T-helper 1 cell treated with Interleukin-12 subunit alpha and Interleukin-12 subunit beta and Interleukin-4 antibody, amounts not matched to agents 30 μg/mL and 1 μg/mL, for 36 hours (primary cell): ENCODE measurements at regions not wholly inside any gene's neighbourhood (a gene's known extent, or its start where the extent isn't known, plus 50 kb on each side); places are given as distances from the start of the nearest gene placed in this dataset.

Experiments used
- H3K27ac Mint-ChIP-seq: one replicate; pipeline ENCODE4 v1.8.0; 2021; ENCODE audit warnings: mild to moderate bottlenecking, mixed read lengths
- H3K27me3 Mint-ChIP-seq: one replicate; pipeline ENCODE4 v1.8.0; 2021; ENCODE audit warnings: low read depth, mixed read lengths
- H3K36me3 Mint-ChIP-seq: one replicate; pipeline ENCODE4 v1.8.0; 2021; ENCODE audit warnings: low read depth, mixed read lengths
- H3K4me1 Mint-ChIP-seq: one replicate; pipeline ENCODE4 v1.8.0; 2021; ENCODE audit warnings: low read depth, mixed read lengths
- H3K4me3 Mint-ChIP-seq: one replicate; pipeline ENCODE4 v1.8.0; 2021; ENCODE audit warnings: mild to moderate bottlenecking, moderate library complexity, mixed read lengths
- H3K9me3 Mint-ChIP-seq: one replicate; pipeline ENCODE4 v1.8.0; 2021; ENCODE audit warnings: mixed read lengths

- Mint-ChIP-seq H3K4me1 (peaks cover 13% of the 10 kb centered on the region), H3K4me3 (no peak overlapping the region), H3K27me3 (no peaks in the 10 kb centered on the region), H3K36me3 (peaks cover 2% of the 10 kb centered on the region), H3K27ac (no peak overlapping the region), H3K9me3 (peaks cover 5% of the 10 kb centered on the region)
Measured at GRCh38 chr14:65198346-65198745, 96.0 kb upstream of the MAX start.

- no peak overlapping the region for H3K27ac Mint-ChIP-seq
- H3K27me3 Mint-ChIP-seq: no peaks in the 10 kb centered on the region
- peaks cover 7% of the 10 kb centered on the region for H3K9me3 Mint-ChIP-seq
- H3K4me3 Mint-ChIP-seq: no peak overlapping the region
- peaks cover 25% of the 10 kb centered on the region for H3K4me1 Mint-ChIP-seq
- peaks cover 2% of the 10 kb centered on the region for H3K36me3 Mint-ChIP-seq
Measured at GRCh38 chr14:65200454-65200853, 98.1 kb upstream of the MAX start.

- Mint-ChIP-seq H3K4me1 (peaks cover 40% of the 10 kb centered on the region), H3K27me3 (no peaks in the 10 kb centered on the region)
Measured at GRCh38 chr14:65203574-65203973, 101.3 kb upstream of the MAX start.

GRCh38 chr14:65204056-65204455, 101.7 kb upstream of the MAX start:
- H3K27me3 Mint-ChIP-seq: no peaks in the 10 kb centered on the region
- H3K4me3 Mint-ChIP-seq: no peak overlapping the region
- H3K9me3 Mint-ChIP-seq: peaks cover 7% of the 10 kb centered on the region
- H3K27ac Mint-ChIP-seq: no peak overlapping the region
- H3K4me1 Mint-ChIP-seq: peaks cover 43% of the 10 kb centered on the region
- peaks cover 4% of the 10 kb centered on the region for H3K36me3 Mint-ChIP-seq

More at GRCh38 chr14:65203574-65203973, 101.3 kb upstream of the MAX start:
- Mint-ChIP-seq H3K9me3 (peaks cover 7% of the 10 kb centered on the region), H3K27ac (peak overlapping the region; percentile 39), H3K4me3 (no peak overlapping the region), H3K36me3 (peaks cover 3% of the 10 kb centered on the region)

DNA sequence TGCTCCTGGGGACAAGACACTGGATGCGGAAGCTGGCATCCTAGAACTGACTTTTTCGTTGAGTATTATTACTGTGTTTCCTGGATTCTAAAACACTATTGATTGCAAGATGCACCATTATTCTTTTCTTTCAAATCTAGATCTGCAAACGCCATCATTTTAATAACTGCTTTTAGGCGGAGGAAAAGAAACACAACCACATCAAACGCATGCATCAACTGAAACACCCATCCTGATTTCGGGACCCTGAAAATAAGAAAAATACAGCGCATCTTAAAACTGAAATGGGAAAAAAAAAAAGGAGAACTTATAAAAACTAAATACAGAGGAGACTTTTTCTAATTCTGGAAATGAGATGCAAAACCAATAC, 103.7 kb upstream of the MAX start:
- Mint-ChIP-seq H3K27ac (peak overlapping the region; percentile 89), H3K9me3 (peaks cover 7% of the 10 kb centered on the region), H3K4me1 (peaks cover 56% of the 10 kb centered on the region), H3K36me3 (peaks cover 5% of the 10 kb centered on the region), H3K4me3 (peak overlapping the region; percentile 66), H3K27me3 (no peaks in the 10 kb centered on the region)

GRCh38 chr14:65206448-65207096, 104.3 kb upstream of the MAX start:
- peaks cover 7% of the 10 kb centered on the region for H3K36me3 Mint-ChIP-seq
- peak overlapping the region; percentile 89 for H3K27ac Mint-ChIP-seq
- peak overlapping the region; percentile 66 for H3K4me3 Mint-ChIP-seq
- H3K4me1 Mint-ChIP-seq: peaks cover 61% of the 10 kb centered on the region
- H3K27me3 Mint-ChIP-seq: no peaks in the 10 kb centered on the region
- peaks cover 7% of the 10 kb centered on the region for H3K9me3 Mint-ChIP-seq

DNA sequence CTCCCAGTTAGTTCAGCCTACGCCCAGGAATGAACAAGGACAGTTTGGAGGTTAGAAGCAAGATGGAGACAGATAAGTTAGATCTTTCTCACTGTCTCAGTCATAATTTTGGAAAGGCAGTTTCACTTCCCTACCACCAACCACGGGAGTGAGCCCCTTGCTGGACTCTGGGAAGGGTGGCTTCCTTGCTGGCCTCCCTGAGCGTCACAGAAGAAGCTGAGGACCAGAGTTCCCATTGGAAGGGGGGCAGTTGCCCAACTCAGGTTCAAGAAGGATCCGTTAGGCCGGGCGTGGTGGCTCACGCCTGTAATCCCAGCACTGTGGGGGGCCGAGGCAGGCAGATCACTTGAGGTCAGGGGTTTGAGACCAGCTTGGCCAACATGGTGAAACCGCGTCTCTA, 106.2 kb upstream of the MAX start:
- peaks cover 69% of the 10 kb centered on the region for H3K4me1 Mint-ChIP-seq
- peak overlapping the region; percentile 77 for H3K27ac Mint-ChIP-seq
- peaks cover 7% of the 10 kb centered on the region for H3K36me3 Mint-ChIP-seq
- H3K9me3 Mint-ChIP-seq: no peaks in the 10 kb centered on the region
- no peaks in the 10 kb centered on the region for H3K27me3 Mint-ChIP-seq
- no peak overlapping the region for H3K4me3 Mint-ChIP-seq

- Mint-ChIP-seq H3K4me1 (peaks cover 61% of the 10 kb centered on the region), H3K4me3 (peak overlapping the region; percentile 53), H3K36me3 (peaks cover 7% of the 10 kb centered on the region), H3K27ac (peak overlapping the region; percentile 81), H3K27me3 (no peaks in the 10 kb centered on the region), H3K9me3 (no peaks in the 10 kb centered on the region)
Measured at GRCh38 chr14:65210118-65210821, 108.0 kb upstream of the MAX start.

DNA sequence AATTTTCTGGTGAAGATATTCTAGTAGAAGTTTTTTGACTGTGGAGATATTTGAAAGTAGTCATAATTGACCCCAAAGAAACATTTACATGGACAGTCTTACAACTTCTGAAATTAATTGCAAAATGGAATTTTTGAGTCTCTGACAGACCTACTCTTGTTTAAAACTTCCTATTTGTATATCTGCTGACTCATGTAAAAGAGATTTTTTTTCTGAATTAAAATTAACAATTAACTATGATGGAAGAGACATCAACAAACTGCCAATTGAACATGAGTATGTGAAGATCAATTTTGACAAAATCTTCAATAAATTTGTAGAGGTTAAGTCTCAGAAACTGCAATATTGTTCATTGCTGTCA, 108.5 kb upstream of the MAX start:
- Mint-ChIP-seq H3K4me3 (peak overlapping the region; percentile 53), H3K9me3 (no peaks in the 10 kb centered on the region), H3K27me3 (no peaks in the 10 kb centered on the region), H3K4me1 (peaks cover 56% of the 10 kb centered on the region), H3K27ac (peak overlapping the region; percentile 81), H3K36me3 (peaks cover 4% of the 10 kb centered on the region)

DNA sequence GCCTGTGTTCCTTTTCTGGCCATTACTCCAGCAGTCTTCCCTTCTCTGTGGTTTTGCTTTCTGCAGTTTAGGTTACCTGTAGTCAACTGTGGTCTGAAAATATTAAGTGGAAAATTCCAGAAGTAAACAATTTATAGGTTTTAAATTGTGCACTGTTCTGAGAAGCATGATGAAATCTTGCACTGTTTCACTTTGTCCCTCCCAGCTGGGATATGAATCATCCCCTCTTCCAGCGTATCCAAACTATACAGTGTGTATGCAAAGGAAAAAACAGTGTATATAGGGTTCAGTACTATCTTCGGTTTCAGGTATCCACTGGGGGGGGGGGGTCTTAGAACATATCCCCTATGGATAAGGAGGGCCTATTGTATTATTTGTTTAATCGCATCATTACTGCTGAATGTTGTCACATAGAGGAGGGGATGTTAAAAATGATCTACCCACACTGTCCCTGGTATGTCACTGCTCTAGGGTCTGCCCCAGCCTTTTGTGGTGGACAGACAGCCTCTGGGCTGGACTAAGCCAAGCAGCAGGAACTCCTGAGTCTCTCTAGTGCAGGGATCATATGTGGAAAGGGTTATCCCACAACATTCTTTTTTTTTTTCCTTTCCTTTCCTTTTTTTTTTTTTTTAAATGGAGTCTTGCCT, 109.1 kb upstream of the MAX start:
- Mint-ChIP-seq H3K4me1 (peaks cover 50% of the 10 kb centered on the region), H3K4me3 (peak overlapping the region; percentile 71)

DNA sequence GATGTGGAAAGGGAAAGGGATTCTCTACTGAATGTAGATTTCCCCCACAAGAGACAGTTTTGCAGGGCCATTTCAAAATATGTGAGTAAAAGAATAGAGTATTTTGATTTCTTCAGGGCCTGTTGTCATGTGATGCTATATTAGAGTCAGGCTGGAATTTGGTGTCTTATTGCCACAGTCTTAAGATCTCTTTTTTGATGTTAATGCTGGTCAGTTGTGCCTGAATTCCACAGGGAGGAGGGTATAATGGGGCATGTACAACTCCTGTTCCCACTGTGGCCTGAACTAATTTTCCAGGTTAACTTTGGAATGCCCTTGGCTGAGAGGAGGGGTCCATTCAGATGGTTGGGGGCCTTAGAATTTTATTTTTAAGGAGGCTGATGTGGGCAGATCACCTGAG, 111.0 kb upstream of the MAX start:
- H3K27ac Mint-ChIP-seq: no peak overlapping the region
- H3K9me3 Mint-ChIP-seq: no peaks in the 10 kb centered on the region
- peaks cover 45% of the 10 kb centered on the region for H3K4me1 Mint-ChIP-seq
- peaks cover 4% of the 10 kb centered on the region for H3K36me3 Mint-ChIP-seq
- H3K4me3 Mint-ChIP-seq: no peak overlapping the region
- H3K27me3 Mint-ChIP-seq: no peaks in the 10 kb centered on the region

More for the DNA sequence above, 109.1 kb upstream of the MAX start:
- H3K9me3 Mint-ChIP-seq: no peaks in the 10 kb centered on the region
- no peaks in the 10 kb centered on the region for H3K27me3 Mint-ChIP-seq
- H3K36me3 Mint-ChIP-seq: peaks cover 4% of the 10 kb centered on the region
- peak overlapping the region; percentile 87 for H3K27ac Mint-ChIP-seq

DNA sequence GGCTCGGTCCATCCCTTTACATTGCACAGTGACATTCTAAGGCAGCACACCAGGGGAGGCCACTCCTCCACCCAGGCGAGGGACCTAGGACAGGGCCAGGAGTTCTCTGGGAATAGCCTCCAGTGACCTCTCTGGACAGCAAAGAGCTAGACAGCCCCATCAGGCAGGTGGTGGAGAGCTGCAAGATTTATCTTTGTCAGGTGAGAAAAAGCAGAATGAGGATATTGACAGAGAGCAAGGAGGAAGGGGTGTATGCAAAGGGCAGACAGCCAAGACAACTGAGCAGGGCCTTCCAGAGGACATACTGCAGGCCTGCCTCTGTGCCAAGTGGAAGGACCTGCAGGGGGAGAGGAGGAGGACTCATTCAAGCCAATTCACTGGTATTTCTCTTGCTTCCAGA, 112.4 kb upstream of the MAX start:
- H3K27ac Mint-ChIP-seq: peak overlapping the region; percentile 57
- peaks cover 37% of the 10 kb centered on the region for H3K4me1 Mint-ChIP-seq

GRCh38 chr14:65219353-65219752, 117.0 kb upstream of the MAX start:
- Mint-ChIP-seq H3K4me1 (peaks cover 29% of the 10 kb centered on the region), H3K27ac (no peak overlapping the region), H3K36me3 (peaks cover 1% of the 10 kb centered on the region), H3K4me3 (no peak overlapping the region), H3K27me3 (no peaks in the 10 kb centered on the region), H3K9me3 (no peaks in the 10 kb centered on the region)

More for the DNA sequence above, 112.4 kb upstream of the MAX start:
- Mint-ChIP-seq H3K27me3 (no peaks in the 10 kb centered on the region), H3K36me3 (peaks cover 3% of the 10 kb centered on the region), H3K9me3 (no peaks in the 10 kb centered on the region), H3K4me3 (no peak overlapping the region)

DNA sequence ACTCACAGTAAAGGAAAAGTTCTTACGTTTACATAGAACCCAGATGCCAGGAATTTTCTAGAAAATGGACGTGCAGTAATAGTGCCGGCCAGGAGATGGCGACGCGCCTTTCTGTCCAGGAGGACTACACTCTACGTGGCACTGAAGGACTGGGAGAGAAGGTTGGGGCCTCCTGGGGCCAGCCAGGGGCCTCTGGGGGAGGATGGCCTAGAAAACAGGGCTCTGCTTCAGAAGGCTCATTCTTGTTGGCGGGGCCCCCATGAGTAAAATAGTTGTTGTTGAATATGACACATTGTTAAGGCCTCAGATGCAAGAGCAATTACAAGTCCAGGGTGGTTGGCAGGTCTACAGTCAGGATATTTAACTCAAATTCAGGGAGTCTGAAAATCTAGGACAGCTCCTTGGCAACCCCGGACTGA, 120.1 kb upstream of the MAX start:
- Mint-ChIP-seq H3K4me1 (peaks cover 44% of the 10 kb centered on the region), H3K27ac (peak overlapping the region; percentile 76)

GRCh38 chr14:65223636-65224035, 121.3 kb upstream of the MAX start:
- Mint-ChIP-seq H3K9me3 (no peaks in the 10 kb centered on the region), H3K4me3 (no peak overlapping the region), H3K36me3 (peaks cover 1% of the 10 kb centered on the region), H3K27me3 (no peaks in the 10 kb centered on the region), H3K27ac (peak overlapping the region; percentile 22), H3K4me1 (peaks cover 48% of the 10 kb centered on the region)

More for the DNA sequence above, 120.1 kb upstream of the MAX start:
- H3K4me3 Mint-ChIP-seq: no peak overlapping the region
- no peaks in the 10 kb centered on the region for H3K9me3 Mint-ChIP-seq
- H3K36me3 Mint-ChIP-seq: peaks cover 1% of the 10 kb centered on the region
- H3K27me3 Mint-ChIP-seq: no peaks in the 10 kb centered on the region
